IMR-90 (cell line): ENCODE measurements at regions not wholly inside any gene's neighbourhood (a gene's known extent, or its start where the extent isn't known, plus 50 kb on each side); places are given as distances from the start of the nearest gene placed in this dataset.
A peak's percentile ranks its signal among the peaks of the same experiment; 100 is the strongest.

Experiments
- ATAC-seq: fragments of 200-7000 bp; cut with Tn5 transposase; 2 replicates; pipeline ENCODE4 v1.9.1; 2020; ENCODE audit warnings: low read depth, mild to moderate bottlenecking, moderate library complexity
- BruUV-seq: library from RNA; stranded (reverse); fragments of 400-500 nt; replicated peaks from 2 replicates; lab custom pipeline; 2021; lab: Mats Ljungman, UMichigan
- CTCF ChIA-PET: fragments of 300-600 bp; formaldehyde crosslinking; extraction: SDS; loops from one replicate; lab custom pipeline; 2021; ENCODE audit warnings: antibody characterized with exemption; lab: Yijun Ruan, JAX
- POLR2A ChIA-PET: fragments of 300-600 bp; sonication (Branson Sonifier 250); formaldehyde crosslinking; loops from one replicate; lab custom pipeline; 2022; ENCODE audit warnings: antibody characterized with exemption; ENCODE audit not compliant: unreplicated experiment; lab: Charles Lee
- DNase-seq: peaks from one replicate; pipeline ENCODE4 v3.0.0; 2013
- H2AFZ ChIP-seq: replicated peaks from 2 replicates; pipeline ENCODE3; 2013; ENCODE audit warnings: low read length, mild to moderate bottlenecking; ENCODE audit not compliant: poor library complexity
- H2AK5ac ChIP-seq: 2 replicates; pipeline ENCODE4 v1.6.1; 2013; ENCODE audit warnings: low read depth, low read length, inconsistent platforms
- H2AK9ac ChIP-seq: replicated peaks from 2 replicates; pipeline ENCODE3; 2013; ENCODE audit warnings: mild to moderate bottlenecking, low read depth, low read length, moderate library complexity; ENCODE audit not compliant: poor library complexity
- H2BK120ac ChIP-seq: 2 replicates; pipeline ENCODE4 v1.6.1; 2013; ENCODE audit warnings: low read depth, low read length, inconsistent platforms
- H2BK15ac ChIP-seq: 3 replicates; pipeline ENCODE4 v1.6.1; 2013; ENCODE audit warnings: low read depth, low read length, inconsistent platforms
- H2BK20ac ChIP-seq: 2 replicates; pipeline ENCODE4 v1.6.1; 2013; ENCODE audit warnings: low read depth, mild to moderate bottlenecking, inconsistent platforms, low read length, moderate library complexity
- H2BK5ac ChIP-seq: 2 replicates; pipeline ENCODE4 v1.6.1; 2013; ENCODE audit warnings: mild to moderate bottlenecking, low read depth, low read length, inconsistent platforms; ENCODE audit not compliant: poor library complexity, severe bottlenecking
- H3K14ac ChIP-seq: replicated peaks from 2 replicates; pipeline ENCODE4 v1.6.1; 2013; ENCODE audit warnings: low read depth, low read length, inconsistent platforms
- H3K18ac ChIP-seq: 2 replicates; pipeline ENCODE4 v1.6.1; 2013; ENCODE audit warnings: low read depth, low read length, control low read depth
- H3K23ac ChIP-seq: 2 replicates; pipeline ENCODE4 v1.6.1; 2013; ENCODE audit warnings: low read depth, low read length, inconsistent platforms
- H3K27ac ChIP-seq: 2 replicates; pipeline ENCODE4 v1.5.1; 2013; ENCODE audit warnings: mild to moderate bottlenecking, control low read depth, low read length; ENCODE audit not compliant: insufficient read depth
- H3K27me3 ChIP-seq: 2 replicates; pipeline ENCODE4 v1.6.1; 2013; ENCODE audit warnings: low read length; ENCODE audit not compliant: control insufficient read depth, insufficient read depth
- H3K36me3 ChIP-seq: 2 replicates; pipeline ENCODE4 v1.6.1; 2013; ENCODE audit warnings: low read length, mixed read lengths; ENCODE audit not compliant: control insufficient read depth, insufficient read depth
- H3K4ac ChIP-seq: 2 replicates; pipeline ENCODE4 v1.6.1; 2013; ENCODE audit warnings: low read depth, low read length, inconsistent platforms
- H3K4me1 ChIP-seq: 2 replicates; pipeline ENCODE4 v1.6.1; 2013; ENCODE audit warnings: low read length, mixed read lengths; ENCODE audit not compliant: control insufficient read depth, insufficient read depth
- H3K4me2 ChIP-seq: 2 replicates; pipeline ENCODE4 v1.6.1; 2013; ENCODE audit warnings: low read depth, mild to moderate bottlenecking, control low read depth, low read length, moderate library complexity
- H3K4me3 ChIP-seq: 2 replicates; pipeline ENCODE4 v1.5.1; 2013; ENCODE audit warnings: low read depth, mild to moderate bottlenecking, control low read depth, low read length, moderate library complexity; ENCODE audit not compliant: insufficient read depth
- H3K56ac ChIP-seq: 2 replicates; pipeline ENCODE4 v1.6.1; 2013; ENCODE audit warnings: low read length, inconsistent platforms; ENCODE audit not compliant: insufficient read depth; ENCODE audit errors: extremely low read depth
- H3K79me1 ChIP-seq, 2 experiments: 2 replicates each; pipeline ENCODE4 v1.6.1; 2013; ENCODE audit warnings: low read length in 2 of 2, inconsistent platforms in 1 of 2, low read depth in 1 of 2
- H3K9ac ChIP-seq: 2 replicates; pipeline ENCODE4 v1.6.1; 2013; ENCODE audit warnings: low read depth, low read length, control low read depth
- H3K9me1 ChIP-seq: 2 replicates; pipeline ENCODE4 v1.6.1; 2013; ENCODE audit warnings: low read length, inconsistent platforms; ENCODE audit not compliant: insufficient read depth
- H3K9me3 ChIP-seq: 2 replicates; pipeline ENCODE4 v1.6.1; 2013; ENCODE audit warnings: low read length; ENCODE audit not compliant: control insufficient read depth, insufficient read depth
- H4K20me1 ChIP-seq: 2 replicates; pipeline ENCODE4 v1.6.1; 2013; ENCODE audit warnings: low read length, inconsistent platforms; ENCODE audit not compliant: insufficient read depth
- H4K5ac ChIP-seq: 2 replicates; pipeline ENCODE4 v1.6.1; 2013; ENCODE audit warnings: mild to moderate bottlenecking, low read depth, low read length, control low read depth
- H4K8ac ChIP-seq, 2 experiments: 2 replicates each; pipeline ENCODE4 v1.6.1; 2013; ENCODE audit warnings: low read depth in 2 of 2, low read length in 2 of 2, control low read depth in 1 of 2, inconsistent platforms in 1 of 2
- H4K91ac ChIP-seq: 2 replicates; pipeline ENCODE4 v1.6.1; 2013; ENCODE audit warnings: low read depth, low read length, inconsistent platforms; ENCODE audit not compliant: insufficient read depth
- CEBPB ChIP-seq: IDR thresholded peaks from 2 replicates; pipeline ENCODE4 v1.6.1; 2012; ENCODE audit warnings: low read depth, low read length, improper control_type of control experiment
- WGBS, 2 experiments: methylation state at CpG; one replicate each; pipeline versions ENCODE4 v1.1.5 to v1.1.7; 2013; ENCODE audit warnings: missing lambda C conversion rate in 2 of 2; ENCODE audit not compliant: insufficient read length in 1 of 2; ENCODE audit errors: extremely low coverage in 2 of 2; 5-methylcytosine and 5-hydroxymethylcytosine counted together
- dilution Hi-C: fragments of 300-500 bp; cut with HindIII; formaldehyde crosslinking; loops from one replicate; pipeline ENCODE4 v1.14.3; 2018; ENCODE audit warnings: low sequenced_read_pairs; ENCODE audit not compliant: unreplicated experiment
- in situ Hi-C: fragments of 300-500 bp; cut with MboI; formaldehyde crosslinking; loops from 3 replicates; pipeline ENCODE4 v1.14.3; 2019; ENCODE audit warnings: low sequenced_read_pairs, inconsistent platforms, mixed read lengths
- intact Hi-C: fragments of 100-400 bp; cut with micrococcal nuclease; formaldehyde crosslinking; loops from 2 replicates; pipeline ENCODE4 v1.10.0; 2022

DNA sequence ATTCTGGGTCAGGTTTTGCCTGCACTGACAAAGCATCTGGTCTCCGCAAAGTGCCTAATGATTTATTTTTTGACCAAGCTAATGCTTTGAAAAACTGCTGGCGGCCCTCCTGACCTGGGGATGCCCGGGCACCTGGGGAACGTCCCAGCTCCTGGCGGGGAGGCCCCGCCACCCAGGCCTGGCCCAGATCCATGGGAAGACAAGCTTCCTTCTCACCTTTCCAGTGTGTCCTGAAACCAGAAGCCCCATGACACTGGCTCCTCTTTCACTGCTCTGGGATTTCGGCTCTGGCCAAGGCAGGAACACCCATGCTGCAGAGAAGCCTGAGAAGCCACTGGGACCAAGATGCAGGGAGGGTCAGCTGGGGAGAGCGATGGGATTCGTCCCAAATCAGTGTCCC is 144.1 kb downstream of the SEC61B start:
- H4K91ac ChIP-seq = peak overlapping the region; percentile 81
- no peak overlapping the region for H4K5ac ChIP-seq
- DNase-seq (no peak), ATAC-seq (no peak)
- ChIA-PET POLR2A (no interaction called here), CTCF (no interaction called here)
- no peak overlapping the region for H2BK5ac ChIP-seq
- H2BK20ac ChIP-seq = peak overlapping the region; percentile 85
- no peak overlapping the region for H3K4me2 ChIP-seq
- peak overlapping the region; percentile 39 for H2AK9ac ChIP-seq
- BruUV-seq = no TSS peak
- peak overlapping the region; percentile 59; the same call in 1 of the 2 replicates for H3K23ac ChIP-seq
- intact Hi-C loops = loop anchor here (10.0 kb wide), 1 partner anchor 129 kb away; no protein-coding TSS in a partner anchor
- peak overlapping the region; percentile 88 for H2BK120ac ChIP-seq
- dilution Hi-C loops = no loop called here
- no peaks in the 10 kb centered on the region for H3K9me3 ChIP-seq
- H3K27ac ChIP-seq = no peak overlapping the region
- peak overlapping the region in 1 of 2 experiments; percentile 69; a peak in 1 of 4 replicates for H4K8ac ChIP-seq
- H3K4ac ChIP-seq = peak overlapping the region; percentile 89
- peaks cover 0 to 21% of the 10 kb centered on the region in 2 experiments; a peak in 1 of 4 replicates for H3K79me1 ChIP-seq
- H2AFZ ChIP-seq = no peak overlapping the region
- H2BK15ac ChIP-seq = peak overlapping the region; percentile 86; the same call in 1 of the 3 replicates
- in situ Hi-C loops = no loop called here
- H3K4me3 ChIP-seq = no peak overlapping the region
- peaks cover 24% of the 10 kb centered on the region for H3K4me1 ChIP-seq
- no peak overlapping the region for H3K56ac ChIP-seq
- H3K18ac ChIP-seq = no peak overlapping the region
- 74% methylated on average over 7 of the region's 9 CpGs; no CpG with 5 or more reads in 1 of the 2 experiments for WGBS, 2 experiments
- no peak overlapping the region for H3K9ac ChIP-seq
- H3K9me1 ChIP-seq = peaks cover 32% of the 10 kb centered on the region
- H3K27me3 ChIP-seq = peaks cover 3% of the 10 kb centered on the region
- TF ChIP-seq CEBPB = no peak
- peak overlapping the region; percentile 96 for H2AK5ac ChIP-seq
- no peaks in the 10 kb centered on the region for H4K20me1 ChIP-seq
- no peaks in the 10 kb centered on the region for H3K36me3 ChIP-seq
- peak overlapping the region; percentile 89 for H3K14ac ChIP-seq
